ENCODE measurements at regions not wholly inside any gene's neighbourhood (a gene's known extent, or its start where the extent isn't known, plus 50 kb on each side); places are given as distances from the start of the nearest gene placed in this dataset.

DNA sequence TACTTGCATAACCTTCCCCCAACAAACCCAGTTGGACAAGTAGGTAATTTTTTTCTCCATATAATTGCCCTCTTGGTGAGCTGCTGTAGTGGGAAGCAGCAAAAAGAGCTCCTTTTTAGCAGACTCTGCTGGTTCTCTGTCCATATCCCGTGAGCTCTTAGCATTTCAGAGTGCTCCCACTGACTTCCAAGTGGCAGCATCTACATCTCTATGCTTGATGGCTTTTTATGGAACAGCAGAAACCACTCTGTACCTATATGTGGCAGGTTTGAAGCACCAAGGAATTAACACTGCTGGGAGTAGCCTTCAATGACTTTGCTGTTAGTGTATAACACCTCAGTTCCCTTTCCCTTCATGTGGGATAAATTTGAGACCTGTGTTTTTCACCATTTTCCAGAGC, 168.4 kb upstream of the NHS start:
- DNase-seq = no peak

DNA sequence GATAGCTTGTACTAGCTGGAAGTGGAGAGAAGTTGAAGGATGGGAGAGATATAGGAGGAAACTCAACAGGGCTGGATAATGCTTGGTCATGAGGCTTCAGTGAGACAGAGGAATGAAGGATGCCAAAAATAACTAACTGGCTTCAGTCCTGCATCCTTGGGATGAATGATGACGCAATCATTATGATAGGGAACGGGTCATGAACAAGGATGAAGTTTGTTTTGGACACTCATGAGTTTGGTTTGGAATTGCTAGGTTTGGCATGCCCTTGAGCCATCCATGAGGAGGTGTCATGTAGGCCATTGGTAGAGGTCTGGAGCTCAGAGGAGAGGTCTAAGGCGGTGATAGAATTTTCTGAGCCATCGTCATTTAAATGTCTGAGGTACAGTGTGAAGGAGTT, 160.0 kb upstream of the NHS start:
- no peak for DNase-seq

DNA sequence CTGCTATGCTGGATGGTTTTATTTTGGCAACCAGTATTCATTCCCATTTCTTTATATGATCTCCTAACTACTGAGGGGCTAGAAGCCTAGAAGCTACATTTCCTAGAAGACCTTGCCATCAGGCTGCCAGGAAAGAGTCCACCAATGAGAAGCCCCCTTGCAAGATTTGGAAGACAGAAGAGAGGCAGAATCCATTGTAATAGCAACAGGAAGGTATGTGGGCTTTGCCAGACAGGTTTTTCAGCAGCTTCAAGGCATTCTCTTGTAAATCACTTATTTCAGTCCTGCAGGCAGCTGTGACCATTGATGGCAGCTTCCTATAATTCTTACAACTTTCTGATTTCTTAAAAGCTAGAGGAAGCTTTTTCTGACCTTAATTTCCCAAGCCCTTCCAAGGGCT, 148.3 kb upstream of the NHS start:
- no peak for DNase-seq

DNA sequence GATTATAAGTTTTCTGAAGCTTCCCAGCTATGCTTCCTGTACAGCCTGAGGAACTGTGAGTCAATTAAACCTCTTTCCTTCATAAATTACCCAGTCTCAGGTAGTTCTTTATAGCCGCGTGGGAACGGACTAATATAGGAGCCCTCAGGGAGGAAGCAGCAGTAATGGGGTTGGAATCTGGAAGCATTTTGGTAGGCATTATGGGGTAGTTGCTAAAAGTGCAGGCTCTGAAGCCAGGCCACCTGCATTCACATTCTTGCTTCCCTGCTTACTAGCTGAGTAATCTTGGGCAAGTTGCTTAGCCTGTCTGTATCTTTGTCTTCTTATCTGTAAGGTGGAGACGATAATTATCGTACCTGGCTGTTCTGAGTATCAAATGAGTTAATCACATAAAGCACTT, 137.9 kb upstream of the NHS start:
- no peak for DNase-seq

DNA sequence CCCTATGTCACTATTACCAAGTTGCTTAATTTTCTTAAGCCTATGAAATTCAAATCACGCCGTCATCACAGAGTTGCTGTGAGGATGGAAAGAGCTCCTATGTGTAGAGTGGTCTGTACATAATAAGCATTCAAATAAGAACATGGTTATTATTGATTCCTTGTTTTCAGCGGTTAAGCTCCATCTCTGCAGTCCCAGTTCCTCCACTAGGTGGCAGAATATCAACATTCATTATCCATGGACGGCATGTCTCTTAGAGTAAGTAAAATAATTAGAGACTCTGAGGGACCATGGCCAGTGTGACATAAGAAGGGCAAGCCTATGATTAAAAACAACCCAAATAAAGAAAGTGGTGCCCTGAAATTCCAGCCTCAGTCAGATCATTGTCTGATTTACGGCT, 132.5 kb upstream of the NHS start:
- peak in 2 of 5 donors; percentile 3 to 24 for DNase-seq

DNA sequence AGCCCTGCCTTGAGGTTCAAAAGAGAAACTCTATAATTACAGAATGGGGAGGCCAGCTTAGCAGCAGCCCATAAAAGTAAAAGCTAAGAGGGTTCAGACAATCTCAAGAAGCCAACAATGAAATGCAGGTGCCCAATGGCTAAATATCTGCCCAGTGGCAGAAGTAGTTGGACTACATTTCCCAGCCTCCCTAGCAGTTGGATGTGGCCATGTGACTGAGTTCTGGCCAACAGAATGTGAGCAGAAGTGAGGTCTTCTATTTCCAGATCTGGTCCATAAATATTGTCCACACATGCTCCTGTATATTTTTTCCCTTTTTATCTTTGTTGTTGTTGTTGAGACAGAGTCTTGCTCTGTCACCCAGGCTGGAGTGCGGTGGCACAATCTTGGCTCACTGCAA, 127.9 kb upstream of the NHS start:
- no peak for DNase-seq

DNA sequence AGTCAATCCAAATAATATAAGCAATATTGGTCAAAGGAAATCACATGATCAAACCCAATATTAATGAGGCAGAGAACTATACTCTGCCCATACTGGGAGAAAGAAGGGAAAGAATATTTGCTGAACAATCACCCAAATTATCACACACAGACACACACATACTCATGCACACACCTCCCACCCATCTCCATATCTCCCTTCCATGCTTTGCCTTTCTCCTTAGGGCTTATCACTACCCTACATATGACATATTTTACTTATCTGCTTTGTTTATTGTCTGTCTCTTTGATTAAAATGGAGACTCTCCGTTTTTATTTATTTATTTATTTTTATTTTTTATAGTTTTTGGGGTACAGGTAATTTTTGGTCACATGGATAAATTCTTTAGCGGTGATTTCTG, 112.9 kb upstream of the NHS start:
- DNase-seq = no peak

DNA sequence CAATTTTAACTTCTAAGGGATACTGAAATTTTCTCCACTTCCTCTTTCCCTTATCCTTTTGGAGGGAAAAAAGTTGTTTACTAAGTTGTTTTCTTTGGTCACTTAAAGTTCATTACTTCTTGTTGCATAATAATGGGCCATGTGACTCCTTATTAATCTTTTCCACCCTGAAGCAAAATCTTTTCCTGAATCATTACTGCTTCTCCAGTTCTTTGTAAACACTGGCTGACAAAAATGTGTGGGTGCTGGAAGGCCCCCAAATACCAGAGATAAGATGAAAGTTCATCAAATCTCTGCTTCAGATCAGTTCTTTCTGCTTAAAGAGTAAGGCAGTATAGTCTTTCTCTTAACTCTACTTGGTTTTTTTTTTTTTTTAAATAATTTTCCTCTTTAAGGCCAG, 108.9 kb upstream of the NHS start:
- DNase-seq = no peak

DNA sequence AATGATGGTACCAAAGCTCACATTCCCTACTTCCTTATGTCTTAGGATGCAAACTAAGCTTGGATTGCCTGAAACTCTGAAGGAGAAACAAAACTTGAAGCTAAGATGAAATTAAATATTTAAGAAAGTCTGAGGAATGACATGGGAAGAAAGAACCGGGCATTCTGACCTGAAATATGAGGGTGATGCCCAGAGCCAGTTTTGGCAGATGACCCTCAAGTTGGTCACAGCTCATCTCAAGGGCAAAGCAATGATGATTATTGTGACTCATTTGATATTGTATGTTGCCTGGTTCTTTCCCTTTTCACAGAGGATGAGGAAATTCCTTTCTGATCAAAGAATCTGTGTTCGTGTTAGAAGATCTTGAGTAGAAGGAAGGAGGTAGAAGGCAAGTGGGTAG, 96.0 kb upstream of the NHS start:
- no peak for DNase-seq

DNA sequence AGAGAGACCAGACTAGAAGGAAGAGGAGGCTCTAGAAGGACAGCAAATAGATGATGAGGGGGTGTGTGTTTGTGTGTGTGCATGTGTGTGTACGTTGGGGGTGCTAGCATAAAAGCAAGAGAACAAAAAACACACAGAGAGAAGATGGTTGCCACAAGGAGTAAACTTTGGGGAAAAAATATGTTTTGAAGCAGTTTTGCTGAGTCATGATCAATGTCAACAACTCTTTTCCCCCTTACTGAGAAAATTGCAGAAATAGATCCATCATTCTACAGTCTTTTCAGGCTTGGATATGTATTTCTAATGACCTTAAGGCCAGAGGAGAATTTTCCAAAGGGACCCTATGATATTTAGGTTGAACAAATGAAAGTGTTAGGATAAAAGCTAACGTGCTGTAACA, 89.0 kb upstream of the NHS start:
- no peak for DNase-seq

DNA sequence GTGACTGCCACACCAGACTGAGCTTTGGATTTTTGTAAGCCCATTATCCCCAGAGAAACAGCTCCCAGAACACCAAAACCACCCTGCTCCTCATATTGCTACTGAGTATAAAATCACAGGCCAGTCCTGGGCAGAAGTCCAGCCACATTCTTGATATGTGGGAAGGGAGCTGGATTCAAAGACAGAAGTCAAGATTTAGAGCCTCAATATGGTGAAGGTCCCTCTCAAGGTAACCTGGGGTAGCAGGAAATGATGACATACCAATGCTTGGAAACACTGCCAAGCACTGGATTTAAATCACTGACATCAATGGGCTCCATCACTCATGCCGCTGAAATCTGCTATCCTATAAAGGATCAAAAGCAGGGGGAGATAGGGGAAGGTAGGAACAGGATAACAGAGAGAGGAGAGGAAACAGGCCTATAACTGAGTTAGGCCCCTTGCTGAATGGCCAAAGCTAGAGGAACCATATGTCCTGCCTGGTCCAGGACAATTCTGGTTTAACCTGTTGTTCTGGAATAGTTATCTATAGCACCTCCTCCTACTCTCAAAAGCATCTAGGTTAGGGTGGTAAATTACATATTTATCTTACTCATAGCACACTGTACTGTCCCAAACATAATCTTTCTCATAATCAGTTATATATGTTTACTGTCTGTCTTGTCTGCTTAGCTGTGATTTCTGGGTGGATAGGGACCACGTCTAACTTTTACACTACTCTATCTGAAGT, 83.7 kb upstream of the NHS start:
- DNase-seq = no peak

DNA sequence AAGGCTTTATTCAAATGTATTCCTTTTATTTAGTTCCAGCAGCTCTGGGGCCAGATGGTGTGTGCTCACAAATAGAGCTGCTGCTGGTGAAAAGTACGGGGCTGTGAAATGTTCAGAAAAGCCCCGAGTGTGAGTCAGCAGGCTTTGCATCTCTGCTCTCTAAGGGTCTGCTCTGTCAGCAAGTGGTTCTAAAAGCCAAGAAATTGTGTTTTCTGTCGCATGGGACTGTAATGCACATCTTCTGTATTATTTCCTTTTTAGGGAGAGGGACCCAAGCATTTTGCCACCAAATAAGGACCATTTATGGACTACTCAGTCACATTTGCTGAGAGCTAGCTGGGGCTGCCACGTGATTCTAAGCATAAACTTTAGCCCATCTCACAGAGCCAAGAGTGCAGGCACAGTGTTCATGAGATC, 82.9 kb upstream of the NHS start:
- DNase-seq = no peak

DNA sequence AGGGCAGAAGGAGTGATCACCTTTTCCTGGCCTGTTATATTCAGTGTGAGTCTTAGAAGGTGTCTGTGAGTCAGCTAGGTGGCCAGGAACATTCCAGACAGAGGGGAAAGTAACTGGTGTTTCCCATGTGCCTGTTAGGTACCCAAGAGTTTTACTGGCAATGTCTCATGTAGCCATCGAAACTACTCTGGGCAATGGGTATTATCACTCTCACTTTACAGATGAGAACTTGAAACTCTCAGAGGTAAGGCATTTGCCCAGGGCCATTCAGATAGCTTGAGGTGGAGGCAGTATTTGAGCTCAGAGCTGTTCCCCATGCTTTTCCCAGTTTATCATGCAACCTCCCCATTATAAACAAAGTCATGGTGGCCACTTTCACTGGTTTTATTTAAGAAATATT, 80.4 kb upstream of the NHS start:
- DNase-seq = no peak

DNA sequence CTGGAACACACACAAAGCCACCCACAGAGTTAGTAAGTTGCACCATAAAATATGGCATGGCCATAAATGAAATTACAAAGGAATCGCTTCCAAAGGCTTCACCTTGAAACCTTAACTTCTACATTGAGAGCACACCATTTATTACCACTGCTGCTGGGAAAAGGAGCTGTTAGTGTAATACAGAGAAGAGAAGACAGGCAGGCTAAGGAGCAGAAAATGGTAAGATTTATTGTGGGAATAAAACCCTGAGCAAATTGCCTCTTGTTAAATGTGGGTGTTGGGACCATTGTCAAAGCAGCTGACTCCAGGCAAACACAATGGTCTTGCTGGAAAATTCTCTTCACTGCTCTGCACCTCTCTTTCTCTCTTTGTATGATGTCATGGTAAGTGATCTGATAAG, 79.2 kb upstream of the NHS start:
- no peak for DNase-seq

DNA sequence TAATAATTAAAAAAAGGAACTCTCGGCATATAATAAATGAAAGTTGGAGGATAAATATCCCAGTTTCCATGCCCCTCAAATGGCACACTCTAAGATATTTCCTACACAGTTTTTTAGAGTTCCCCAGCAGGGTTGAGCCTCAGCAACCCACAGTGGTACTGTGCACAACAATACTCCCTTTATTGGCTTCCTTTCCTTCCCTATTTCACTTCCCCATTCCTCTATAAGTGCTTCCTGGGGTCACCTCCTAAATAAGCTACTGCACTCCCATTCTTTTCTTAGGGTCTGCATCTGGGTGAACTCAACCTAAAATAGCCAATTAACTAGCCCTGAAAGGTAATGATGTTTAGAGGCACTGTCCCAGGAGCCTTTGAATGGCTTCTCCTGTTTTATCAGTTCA, 76.4 kb upstream of the NHS start:
- no peak for DNase-seq

DNA sequence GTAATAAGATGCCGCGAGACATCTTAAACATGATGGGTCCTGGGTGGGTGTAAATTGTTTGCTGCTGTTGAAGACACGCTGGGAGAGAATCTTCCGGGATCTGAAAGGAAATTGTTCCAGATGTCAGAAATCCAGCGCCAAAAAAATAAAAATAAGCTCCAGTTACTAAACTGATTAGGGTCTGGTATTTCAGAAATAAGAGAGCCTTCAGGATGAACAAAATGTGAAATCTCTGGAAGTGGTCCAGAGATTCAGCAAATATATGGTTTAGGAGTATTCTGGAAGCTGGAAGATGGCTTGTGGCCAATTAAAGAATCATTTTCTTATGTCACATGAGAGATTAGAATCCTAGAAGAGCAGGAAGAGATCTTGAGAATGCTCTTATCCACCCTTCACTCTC, 75.8 kb upstream of the NHS start:
- DNase-seq = no peak

DNA sequence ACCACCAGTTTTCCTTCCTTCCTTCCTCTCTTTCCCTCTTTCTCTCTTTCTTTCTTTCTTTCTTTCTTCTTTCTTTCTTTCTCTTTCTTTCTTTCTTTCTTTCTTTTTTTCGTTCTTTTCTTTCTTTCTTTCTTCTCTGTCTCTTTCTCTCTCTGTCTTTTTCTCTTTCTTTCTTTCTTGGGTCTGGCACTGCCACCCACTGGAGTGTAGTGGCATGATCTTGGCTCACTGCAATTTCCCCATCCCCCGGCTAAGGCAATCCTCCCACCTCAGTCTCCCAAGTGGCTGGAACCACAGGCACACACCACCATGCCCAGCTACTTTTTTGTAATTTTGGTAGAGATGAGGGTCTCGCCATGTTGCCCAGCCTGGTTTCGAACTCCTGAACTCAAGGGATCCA, 51.6 kb upstream of the NHS start:
- no peak for DNase-seq

Data from T-helper 1 cell (primary cell).